Spleen (tissue), 7 donors: ENCODE measurements at regions not wholly inside any gene's neighbourhood (a gene's known extent, or its start where the extent isn't known, plus 50 kb on each side); places are given as distances from the start of the nearest gene placed in this dataset.

Source experiments
- POLR2AphosphoS5 ChIP-seq, 3 donors: sonication (generic); formaldehyde crosslinking; IDR thresholded peaks; one replicate each; pipeline ENCODE4 v1.5.1; 2017; ENCODE audit warnings: antibody characterized with exemption in 3 of 3
- TF ChIP-seq, protein P1 (sequence below), 11 experiments: fragments of 200-600 bp in 7 of 11; fragments of 450-650 bp in 4 of 11; sonication (generic) in 4 of 11; IDR thresholded peaks in 8 of 11; conservative IDR thresholded peaks in 3 of 11; 1 replicate in 7 of 11; 2 replicates in 4 of 11; pipeline versions ENCODE4 v1.4.0 to v1.8.0; 2016 to 2021; ENCODE audit warnings: antibody characterized with exemption in 11 of 11, inconsistent platforms in 4 of 11, mild to moderate bottlenecking in 1 of 11
- donor health status: DM: no; HTN: no; CAD: no; lungs with moderate emphysema.
- donor health status: DM: no; HTN: no; CAD: no.
- donor health status: DM: no; HTN: no; CAD: no.

DNA sequence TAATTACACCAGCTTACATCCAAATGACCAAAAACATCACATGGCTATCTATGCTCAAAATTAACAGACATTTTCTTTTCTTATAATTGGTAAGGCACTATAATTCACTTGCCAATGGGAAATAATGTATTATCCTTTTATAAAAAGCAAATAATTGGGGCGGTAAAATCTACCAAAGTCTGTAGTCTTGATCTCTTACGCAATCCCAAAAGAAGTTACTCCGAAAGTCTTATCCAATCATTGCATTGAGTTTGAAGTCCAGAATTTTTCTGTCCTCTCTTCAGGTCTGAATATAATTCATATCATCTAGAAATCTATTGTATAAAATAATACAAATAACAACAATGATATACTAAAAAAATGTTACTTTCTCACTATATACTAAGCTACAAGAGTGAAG, 273.3 kb upstream of the CADM2 start:
- no peak for TF ChIP-seq POLR2AphosphoS5 (IDR thresholded peaks at IDR 0.05)
- TF ChIP-seq, protein P1, sequence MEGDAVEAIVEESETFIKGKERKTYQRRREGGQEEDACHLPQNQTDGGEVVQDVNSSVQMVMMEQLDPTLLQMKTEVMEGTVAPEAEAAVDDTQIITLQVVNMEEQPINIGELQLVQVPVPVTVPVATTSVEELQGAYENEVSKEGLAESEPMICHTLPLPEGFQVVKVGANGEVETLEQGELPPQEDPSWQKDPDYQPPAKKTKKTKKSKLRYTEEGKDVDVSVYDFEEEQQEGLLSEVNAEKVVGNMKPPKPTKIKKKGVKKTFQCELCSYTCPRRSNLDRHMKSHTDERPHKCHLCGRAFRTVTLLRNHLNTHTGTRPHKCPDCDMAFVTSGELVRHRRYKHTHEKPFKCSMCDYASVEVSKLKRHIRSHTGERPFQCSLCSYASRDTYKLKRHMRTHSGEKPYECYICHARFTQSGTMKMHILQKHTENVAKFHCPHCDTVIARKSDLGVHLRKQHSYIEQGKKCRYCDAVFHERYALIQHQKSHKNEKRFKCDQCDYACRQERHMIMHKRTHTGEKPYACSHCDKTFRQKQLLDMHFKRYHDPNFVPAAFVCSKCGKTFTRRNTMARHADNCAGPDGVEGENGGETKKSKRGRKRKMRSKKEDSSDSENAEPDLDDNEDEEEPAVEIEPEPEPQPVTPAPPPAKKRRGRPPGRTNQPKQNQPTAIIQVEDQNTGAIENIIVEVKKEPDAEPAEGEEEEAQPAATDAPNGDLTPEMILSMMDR (IDR thresholded peaks at IDR 0.05 in 8 of 11, conservative IDR thresholded peaks at IDR 0.05 in 3 of 11) = no peak
